A673 (cell line): ENCODE measurements at regions not wholly inside any gene's neighbourhood (a gene's known extent, or its start where the extent isn't known, plus 50 kb on each side); places are given as distances from the start of the nearest gene placed in this dataset.

Source experiments
- CTCF ChIP-seq: fragments of 300-800, 200-600 bp; sonication (generic); conservative IDR thresholded peaks from 2 replicates; pipeline ENCODE4 v1.5.1; 2017; ENCODE audit warnings: low read depth, mild to moderate bottlenecking, antibody characterized with exemption, low read length, moderate library complexity, mixed read lengths
- EZH2 ChIP-seq: fragments of 200-600 bp; sonication (generic); IDR thresholded peaks from 2 replicates; pipeline ENCODE4 v1.6.1; 2017; ENCODE audit warnings: borderline replicate concordance, low read depth, mild to moderate bottlenecking, mixed read lengths, antibody characterized with exemption, low read length; ENCODE audit not compliant: poor library complexity, severe bottlenecking

DNA sequence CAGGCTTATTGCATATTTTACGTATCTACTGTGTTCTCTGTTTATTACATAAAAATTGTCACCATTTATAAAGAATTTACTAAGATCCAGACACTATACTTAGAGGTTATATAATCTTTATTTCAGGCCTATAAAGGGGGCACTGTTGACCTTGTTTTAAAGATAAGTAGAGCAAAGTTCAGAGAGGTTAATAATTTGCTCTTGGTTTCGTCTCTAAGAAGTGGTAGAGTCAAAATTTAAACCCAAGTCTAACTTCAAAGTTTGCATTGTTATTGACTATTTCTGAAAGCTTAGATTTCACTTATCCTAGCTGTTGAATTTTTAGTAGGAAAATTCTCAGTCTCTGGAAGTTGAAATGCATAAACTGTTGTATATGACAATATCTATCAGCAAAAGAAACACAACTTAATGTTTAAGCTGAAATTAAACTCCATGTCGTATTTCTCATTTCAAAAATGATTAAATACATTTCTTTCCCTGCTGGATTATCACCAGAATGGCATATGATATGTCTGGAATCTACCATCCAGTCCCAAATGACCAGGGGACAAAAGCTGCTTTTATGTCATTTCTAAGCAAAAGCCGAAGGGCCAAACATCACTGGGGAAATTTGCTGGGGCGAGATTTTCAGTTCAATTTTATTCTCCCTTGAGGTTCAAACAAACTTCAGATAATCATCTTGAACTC is 138.4 kb downstream of the SLC7A11 start:
- TF ChIP-seq CTCF: no peak
- TF ChIP-seq EZH2: no peak
